IPS-18a (cell line): ENCODE measurements at regions not wholly inside any gene's neighbourhood (a gene's known extent, or its start where the extent isn't known, plus 50 kb on each side); places are given as distances from the start of the nearest gene placed in this dataset.

Source experiments
- H3K27ac ChIP-seq: one replicate; pipeline ENCODE4 v1.5.1; 2013; ENCODE audit warnings: low read length
- H3K27me3 ChIP-seq: one replicate; pipeline ENCODE4 v1.6.1; 2013; ENCODE audit warnings: mild to moderate bottlenecking, low read length; ENCODE audit not compliant: control insufficient read depth, insufficient read depth
- H3K36me3 ChIP-seq: one replicate; pipeline ENCODE4 v1.6.1; 2013; ENCODE audit warnings: low read depth, low read length; ENCODE audit not compliant: control insufficient read depth
- H3K4me1 ChIP-seq: one replicate; pipeline ENCODE4 v1.6.1; 2013; ENCODE audit warnings: low read depth, low read length; ENCODE audit not compliant: control insufficient read depth
- H3K4me3 ChIP-seq: one replicate; pipeline ENCODE4 v1.5.1; 2013; ENCODE audit warnings: low read length
- H3K9ac ChIP-seq: one replicate; pipeline ENCODE4 v1.6.1; 2013; ENCODE audit warnings: mild to moderate bottlenecking, low read length, moderate library complexity
- H3K9me3 ChIP-seq: one replicate; pipeline ENCODE4 v1.6.1; 2013; ENCODE audit warnings: low read depth, low read length; ENCODE audit not compliant: control insufficient read depth

- no peak overlapping the region for H3K4me3 ChIP-seq
- H3K9me3 ChIP-seq, result no peaks in the 10 kb centered on the region
- H3K4me1 ChIP-seq, result no peaks in the 10 kb centered on the region
- H3K27ac ChIP-seq, result no peak overlapping the region
- no peaks in the 10 kb centered on the region for H3K27me3 ChIP-seq
- no peak overlapping the region for H3K9ac ChIP-seq
- no peaks in the 10 kb centered on the region for H3K36me3 ChIP-seq
These were observed 99.0 kb upstream of the CPEB2 start for GRCh38 chr4:14903321-14903720.

DNA sequence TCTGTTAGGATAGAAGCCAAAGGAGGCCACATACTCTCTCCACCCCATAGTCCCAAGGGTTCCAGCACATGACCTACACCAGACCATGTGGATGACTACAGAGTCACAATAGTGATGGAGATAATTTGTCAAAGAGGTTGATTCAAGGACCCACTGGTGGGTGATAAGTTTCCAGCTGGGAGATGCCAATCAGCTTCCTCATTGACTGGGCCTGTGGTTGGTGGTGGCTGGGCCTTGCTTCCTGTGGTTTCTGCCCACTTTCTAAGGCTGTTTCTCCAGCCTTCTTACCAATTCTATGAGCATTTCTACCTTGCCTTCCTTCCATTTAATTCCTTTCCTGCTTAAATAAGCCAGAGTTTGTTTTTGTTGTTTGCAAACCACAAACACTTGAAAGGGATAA is 95.5 kb upstream of the CPEB2 start:
- H3K36me3 ChIP-seq, result no peaks in the 10 kb centered on the region
- H3K4me1 ChIP-seq, result no peaks in the 10 kb centered on the region
- H3K27me3 ChIP-seq, result no peaks in the 10 kb centered on the region
- no peak overlapping the region for H3K27ac ChIP-seq
- H3K9ac ChIP-seq, result no peak overlapping the region
- H3K9me3 ChIP-seq, result no peaks in the 10 kb centered on the region
- H3K4me3 ChIP-seq, result no peak overlapping the region

DNA sequence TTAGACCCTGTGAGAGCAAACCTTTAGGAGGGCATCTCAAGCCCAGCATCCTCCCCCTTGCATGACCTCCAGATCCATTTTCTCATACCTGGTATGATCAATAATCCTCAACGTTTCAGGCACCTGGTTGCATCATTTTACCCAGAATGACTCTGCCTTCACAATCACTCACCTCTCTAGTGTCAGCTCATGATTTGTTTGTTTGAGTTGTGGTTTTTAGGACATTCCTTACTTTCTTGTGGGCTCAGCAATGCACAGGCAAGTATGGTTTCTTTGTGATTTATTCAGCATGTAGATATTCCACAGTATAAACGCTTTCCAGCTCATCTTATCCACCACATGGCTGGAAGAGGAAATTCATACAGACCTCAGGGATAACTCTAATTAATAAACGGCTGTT is 93.6 kb upstream of the CPEB2 start:
- H3K36me3 ChIP-seq, result no peaks in the 10 kb centered on the region
- H3K27ac ChIP-seq, result no peak overlapping the region
- no peak overlapping the region for H3K4me3 ChIP-seq

GRCh38 chr4:14910411-14910810 is 91.9 kb upstream of the CPEB2 start:
- H3K4me1 ChIP-seq, result no peaks in the 10 kb centered on the region
- H3K27me3 ChIP-seq, result no peaks in the 10 kb centered on the region
- H3K36me3 ChIP-seq, result no peaks in the 10 kb centered on the region
- H3K9me3 ChIP-seq, result no peaks in the 10 kb centered on the region
- no peak overlapping the region for H3K4me3 ChIP-seq
- no peak overlapping the region for H3K27ac ChIP-seq
- H3K9ac ChIP-seq, result no peak overlapping the region

More for the DNA sequence above, 93.6 kb upstream of the CPEB2 start:
- Histone ChIP-seq H3K27me3 (no peaks in the 10 kb centered on the region), H3K9ac (no peak overlapping the region), H3K9me3 (no peaks in the 10 kb centered on the region), H3K4me1 (no peaks in the 10 kb centered on the region)

- H3K36me3 ChIP-seq, result no peaks in the 10 kb centered on the region
- H3K9ac ChIP-seq, result no peak overlapping the region
- H3K4me1 ChIP-seq, result no peaks in the 10 kb centered on the region
- H3K4me3 ChIP-seq, result no peak overlapping the region
- no peak overlapping the region for H3K27ac ChIP-seq
- H3K9me3 ChIP-seq, result no peaks in the 10 kb centered on the region
- no peaks in the 10 kb centered on the region for H3K27me3 ChIP-seq
These were observed 89.9 kb upstream of the CPEB2 start for GRCh38 chr4:14912426-14912825.

DNA sequence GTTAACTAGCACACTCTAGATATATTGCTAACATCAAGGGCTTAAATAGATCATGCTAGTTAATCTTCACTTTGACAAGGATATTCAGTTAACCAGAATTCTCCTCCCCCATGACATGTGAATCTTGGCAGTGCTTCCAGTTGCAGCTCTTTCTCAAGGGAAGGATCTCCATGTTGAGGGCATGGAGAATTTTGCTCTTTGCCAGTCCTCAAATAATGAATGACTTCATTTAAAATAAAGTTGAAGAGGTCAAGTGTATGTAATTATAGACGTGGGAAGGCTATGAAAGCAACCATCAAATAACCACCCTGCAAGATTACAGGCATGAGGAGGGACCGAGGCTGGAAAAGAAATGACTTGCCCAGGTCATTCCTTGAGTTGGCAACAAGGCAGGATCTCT is 87.3 kb upstream of the CPEB2 start:
- H3K4me1 ChIP-seq, result no peaks in the 10 kb centered on the region
- H3K27ac ChIP-seq, result no peak overlapping the region
- H3K36me3 ChIP-seq, result no peaks in the 10 kb centered on the region
- H3K9ac ChIP-seq, result no peak overlapping the region
- H3K9me3 ChIP-seq, result no peaks in the 10 kb centered on the region
- H3K4me3 ChIP-seq, result no peak overlapping the region
- no peaks in the 10 kb centered on the region for H3K27me3 ChIP-seq

GRCh38 chr4:14916554-14917297 is 85.6 kb upstream of the CPEB2 start:
- H3K36me3 ChIP-seq, result no peaks in the 10 kb centered on the region
- H3K9me3 ChIP-seq, result no peaks in the 10 kb centered on the region
- no peaks in the 10 kb centered on the region for H3K27me3 ChIP-seq
- no peak overlapping the region for H3K27ac ChIP-seq
- no peak overlapping the region for H3K4me3 ChIP-seq
- no peaks in the 10 kb centered on the region for H3K4me1 ChIP-seq
- H3K9ac ChIP-seq, result no peak overlapping the region

- Histone ChIP-seq H3K27ac (no peak overlapping the region), H3K4me3 (no peak overlapping the region), H3K9me3 (no peaks in the 10 kb centered on the region), H3K4me1 (no peaks in the 10 kb centered on the region), H3K9ac (no peak overlapping the region), H3K36me3 (no peaks in the 10 kb centered on the region), H3K27me3 (no peaks in the 10 kb centered on the region)
These were observed 85.0 kb upstream of the CPEB2 start for GRCh38 chr4:14917298-14917633.

DNA sequence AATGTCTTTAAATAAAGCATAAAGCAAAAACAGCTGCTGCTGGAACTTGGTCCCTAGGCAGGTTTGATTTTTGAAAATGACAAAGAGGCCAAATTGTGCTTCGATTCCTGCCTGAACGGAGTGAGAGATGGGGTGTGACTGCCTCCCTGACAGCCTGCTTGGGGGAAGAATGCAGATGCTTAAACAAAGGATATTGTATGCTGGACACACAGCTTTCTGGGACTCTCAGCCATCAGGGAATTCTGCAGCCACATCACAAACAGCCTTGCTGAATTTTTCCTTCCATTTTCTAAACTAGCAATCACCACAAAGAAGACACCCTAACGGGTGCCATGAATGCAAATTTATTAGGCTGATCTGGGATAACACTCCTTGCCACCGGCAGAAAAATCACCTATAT is 83.9 kb upstream of the CPEB2 start:
- Histone ChIP-seq H3K27me3 (no peaks in the 10 kb centered on the region), H3K27ac (no peak overlapping the region), H3K4me1 (no peaks in the 10 kb centered on the region), H3K36me3 (no peaks in the 10 kb centered on the region), H3K9me3 (no peaks in the 10 kb centered on the region), H3K9ac (no peak overlapping the region), H3K4me3 (no peak overlapping the region)

DNA sequence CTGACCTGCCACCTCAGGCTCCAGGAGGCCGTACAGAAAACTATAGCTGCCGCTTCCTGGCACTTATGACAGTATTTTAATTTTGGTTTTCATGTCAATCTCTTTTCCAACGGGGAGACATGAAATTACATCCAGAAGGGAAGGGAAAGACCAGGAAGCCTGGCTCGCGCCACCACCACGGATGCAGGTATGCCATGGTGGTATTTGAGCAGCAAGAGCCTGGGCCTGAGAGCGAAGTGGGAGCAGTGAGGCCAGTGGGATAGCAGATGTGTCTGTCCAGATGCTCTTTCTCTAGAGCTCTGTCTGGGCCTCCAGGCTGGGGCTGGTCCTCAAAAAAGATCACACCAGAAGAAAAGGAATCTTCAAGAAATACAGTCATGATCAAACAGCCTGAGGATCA is 82.5 kb upstream of the CPEB2 start:
- no peaks in the 10 kb centered on the region for H3K36me3 ChIP-seq
- no peak overlapping the region for H3K4me3 ChIP-seq
- H3K4me1 ChIP-seq, result no peaks in the 10 kb centered on the region
- H3K9ac ChIP-seq, result no peak overlapping the region
- H3K27ac ChIP-seq, result no peak overlapping the region
- no peaks in the 10 kb centered on the region for H3K27me3 ChIP-seq
- H3K9me3 ChIP-seq, result no peaks in the 10 kb centered on the region

GRCh38 chr4:14920237-14920636 is 82.0 kb upstream of the CPEB2 start:
- H3K9me3 ChIP-seq, result no peaks in the 10 kb centered on the region
- no peaks in the 10 kb centered on the region for H3K27me3 ChIP-seq
- H3K27ac ChIP-seq, result no peak overlapping the region
- no peaks in the 10 kb centered on the region for H3K4me1 ChIP-seq
- H3K9ac ChIP-seq, result no peak overlapping the region
- H3K4me3 ChIP-seq, result no peak overlapping the region
- no peaks in the 10 kb centered on the region for H3K36me3 ChIP-seq

- Histone ChIP-seq H3K36me3 (no peaks in the 10 kb centered on the region), H3K4me1 (no peaks in the 10 kb centered on the region), H3K9ac (no peak overlapping the region), H3K27ac (no peak overlapping the region), H3K9me3 (no peaks in the 10 kb centered on the region), H3K27me3 (no peaks in the 10 kb centered on the region), H3K4me3 (no peak overlapping the region)
These were observed 81.4 kb upstream of the CPEB2 start for GRCh38 chr4:14920759-14921320.
